Loucy (cell line): ENCODE measurements at regions not wholly inside any gene's neighbourhood (a gene's known extent, or its start where the extent isn't known, plus 50 kb on each side); places are given as distances from the start of the nearest gene placed in this dataset.

ENCODE experiments used
- H2AFZ ChIP-seq: fragments of 200-600 bp; sonication (generic); 2 replicates; pipeline ENCODE4 v1.6.0; 2016; ENCODE audit warnings: antibody characterized with exemption, mild to moderate bottlenecking, low read length, moderate library complexity
- H3F3A ChIP-seq: fragments of 200-600 bp; 2 replicates; pipeline ENCODE4 v1.6.0; 2016; ENCODE audit warnings: antibody characterized with exemption, low read depth, mild to moderate bottlenecking
- H3K27me3 ChIP-seq: fragments of 200-600 bp; sonication (generic); 2 replicates; pipeline ENCODE4 v1.6.1; 2014; ENCODE audit warnings: low read length, mild to moderate bottlenecking; ENCODE audit not compliant: insufficient read depth, poor library complexity, severe bottlenecking
- H3K36me3 ChIP-seq: fragments of 200-600 bp; sonication (generic); 2 replicates; pipeline ENCODE4 v1.6.1; 2016; ENCODE audit warnings: low read length; ENCODE audit not compliant: insufficient read depth
- H3K4me1 ChIP-seq: fragments of 200-600 bp; sonication (generic); 2 replicates; pipeline ENCODE4 v1.5.1; 2014; ENCODE audit warnings: low read length, mild to moderate bottlenecking; ENCODE audit not compliant: insufficient read depth, poor library complexity, severe bottlenecking
- H3K4me2 ChIP-seq: fragments of 200-600 bp; sonication (generic); 2 replicates; pipeline ENCODE4 v1.6.0; 2014; ENCODE audit warnings: antibody characterized with exemption, low read length, low read depth, mild to moderate bottlenecking; ENCODE audit not compliant: poor library complexity, severe bottlenecking
- H3K4me3 ChIP-seq: fragments of 200-600 bp; sonication (generic); 2 replicates; pipeline ENCODE4 v1.5.1; 2014; ENCODE audit warnings: low read length, mild to moderate bottlenecking, mixed read lengths; ENCODE audit not compliant: poor library complexity, severe bottlenecking
- H3K79me2 ChIP-seq: fragments of 200-600 bp; sonication (generic); 2 replicates; pipeline ENCODE4 v1.6.1; 2014; ENCODE audit warnings: low read length; ENCODE audit not compliant: insufficient read depth
- H3K9ac ChIP-seq: fragments of 200-600 bp; sonication (generic); 2 replicates; pipeline ENCODE4 v1.6.0; 2014; ENCODE audit warnings: mild to moderate bottlenecking, low read depth, low read length, moderate library complexity; ENCODE audit not compliant: poor library complexity, severe bottlenecking
- H3K9me2 ChIP-seq: fragments of 200-600 bp; sonication (generic); replicated peaks from 2 replicates; pipeline ENCODE4 v1.6.1; 2016; ENCODE audit warnings: low read depth, low read length, mixed read lengths
- H3K9me3 ChIP-seq: fragments of 200-600 bp; sonication (generic); 2 replicates; pipeline ENCODE4 v1.6.1; 2014; ENCODE audit warnings: mild to moderate bottlenecking, antibody characterized with exemption, low read length, low read depth; ENCODE audit not compliant: insufficient read depth
- H4K20me1 ChIP-seq: fragments of 200-600 bp; sonication (generic); 2 replicates; pipeline ENCODE4 v1.6.0; 2014; ENCODE audit warnings: antibody characterized with exemption, low read length, mild to moderate bottlenecking; ENCODE audit not compliant: insufficient read depth, poor library complexity, severe bottlenecking
- EZH2phosphoT487 ChIP-seq: fragments of 200-600 bp; IDR thresholded peaks from 2 replicates; pipeline ENCODE4 v1.6.1; 2018; ENCODE audit warnings: antibody characterized with exemption, mild to moderate bottlenecking, moderate library complexity, borderline replicate concordance
- TF ChIP-seq, protein P1 (sequence below): fragments of 200-600 bp; sonication (generic); conservative IDR thresholded peaks from 2 replicates; pipeline ENCODE4 v1.5.1; 2014; ENCODE audit warnings: mild to moderate bottlenecking, antibody characterized with exemption, low read length

DNA sequence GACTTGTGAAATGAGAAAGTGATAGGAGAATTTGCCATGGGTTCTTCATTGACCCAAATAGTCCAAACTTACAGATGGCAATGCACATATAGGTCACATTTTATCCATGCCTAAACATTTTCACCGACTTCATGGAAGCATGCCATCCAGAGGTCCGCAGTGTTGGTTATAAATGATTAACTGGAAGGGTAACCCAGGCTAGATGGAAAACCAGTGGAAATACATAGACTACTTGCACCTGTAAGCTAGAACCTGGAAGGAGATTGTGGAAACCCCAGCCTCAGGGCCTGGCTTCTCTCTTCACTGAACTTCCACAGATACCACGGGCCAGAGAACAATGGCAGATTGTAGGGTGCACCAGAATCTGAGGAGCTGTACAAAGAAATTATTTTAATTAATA, 103.8 kb upstream of the SYNDIG1 start:
- H2AFZ ChIP-seq, result no peak overlapping the region
- TF ChIP-seq EZH2phosphoT487, result no peak
- TF ChIP-seq, protein P1, sequence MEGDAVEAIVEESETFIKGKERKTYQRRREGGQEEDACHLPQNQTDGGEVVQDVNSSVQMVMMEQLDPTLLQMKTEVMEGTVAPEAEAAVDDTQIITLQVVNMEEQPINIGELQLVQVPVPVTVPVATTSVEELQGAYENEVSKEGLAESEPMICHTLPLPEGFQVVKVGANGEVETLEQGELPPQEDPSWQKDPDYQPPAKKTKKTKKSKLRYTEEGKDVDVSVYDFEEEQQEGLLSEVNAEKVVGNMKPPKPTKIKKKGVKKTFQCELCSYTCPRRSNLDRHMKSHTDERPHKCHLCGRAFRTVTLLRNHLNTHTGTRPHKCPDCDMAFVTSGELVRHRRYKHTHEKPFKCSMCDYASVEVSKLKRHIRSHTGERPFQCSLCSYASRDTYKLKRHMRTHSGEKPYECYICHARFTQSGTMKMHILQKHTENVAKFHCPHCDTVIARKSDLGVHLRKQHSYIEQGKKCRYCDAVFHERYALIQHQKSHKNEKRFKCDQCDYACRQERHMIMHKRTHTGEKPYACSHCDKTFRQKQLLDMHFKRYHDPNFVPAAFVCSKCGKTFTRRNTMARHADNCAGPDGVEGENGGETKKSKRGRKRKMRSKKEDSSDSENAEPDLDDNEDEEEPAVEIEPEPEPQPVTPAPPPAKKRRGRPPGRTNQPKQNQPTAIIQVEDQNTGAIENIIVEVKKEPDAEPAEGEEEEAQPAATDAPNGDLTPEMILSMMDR, result no peak
- H4K20me1 ChIP-seq, result no peaks in the 10 kb centered on the region
- H3K4me3 ChIP-seq, result no peak overlapping the region
- no peaks in the 10 kb centered on the region for H3F3A ChIP-seq
- H3K9me2 ChIP-seq, result no peaks in the 10 kb centered on the region
- H3K27me3 ChIP-seq, result no peaks in the 10 kb centered on the region
- H3K36me3 ChIP-seq, result no peaks in the 10 kb centered on the region
- H3K9me3 ChIP-seq, result no peaks in the 10 kb centered on the region; the same call in 1 of the 2 replicates
- no peak overlapping the region for H3K9ac ChIP-seq
- no peak overlapping the region for H3K4me2 ChIP-seq
- H3K4me1 ChIP-seq, result no peaks in the 10 kb centered on the region
- H3K79me2 ChIP-seq, result no peaks in the 10 kb centered on the region

DNA sequence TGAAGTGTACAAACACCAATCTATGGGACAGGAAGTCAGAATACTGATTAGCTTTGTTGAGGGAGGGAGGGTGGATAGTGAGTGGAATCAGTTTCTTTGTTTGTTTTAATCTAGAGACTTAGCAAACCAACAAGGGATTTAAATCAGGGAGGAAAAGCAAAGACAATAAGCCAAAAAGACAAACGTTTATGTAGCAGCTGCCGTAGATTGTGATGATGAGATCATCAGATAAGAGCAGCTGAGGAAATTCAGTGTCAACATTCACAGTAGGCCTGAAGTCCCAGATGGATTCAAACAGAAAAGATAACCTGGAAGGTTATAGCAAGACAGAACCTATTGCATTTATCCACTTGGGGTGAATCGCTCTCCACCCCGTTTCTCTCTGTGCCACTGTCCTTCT, 104.9 kb upstream of the SYNDIG1 start:
- no peak overlapping the region for H3K9ac ChIP-seq
- no peaks in the 10 kb centered on the region; the same call in 1 of the 2 replicates for H3K9me3 ChIP-seq
- no peak for TF ChIP-seq EZH2phosphoT487
- TF ChIP-seq, protein P1, result no peak
- H3F3A ChIP-seq, result no peaks in the 10 kb centered on the region
- no peaks in the 10 kb centered on the region for H3K79me2 ChIP-seq
- no peaks in the 10 kb centered on the region for H3K27me3 ChIP-seq
- no peaks in the 10 kb centered on the region for H4K20me1 ChIP-seq
- H3K36me3 ChIP-seq, result no peaks in the 10 kb centered on the region
- no peak overlapping the region for H2AFZ ChIP-seq
- no peak overlapping the region for H3K4me2 ChIP-seq
- no peaks in the 10 kb centered on the region for H3K9me2 ChIP-seq
- H3K4me3 ChIP-seq, result no peak overlapping the region
- H3K4me1 ChIP-seq, result no peaks in the 10 kb centered on the region

DNA sequence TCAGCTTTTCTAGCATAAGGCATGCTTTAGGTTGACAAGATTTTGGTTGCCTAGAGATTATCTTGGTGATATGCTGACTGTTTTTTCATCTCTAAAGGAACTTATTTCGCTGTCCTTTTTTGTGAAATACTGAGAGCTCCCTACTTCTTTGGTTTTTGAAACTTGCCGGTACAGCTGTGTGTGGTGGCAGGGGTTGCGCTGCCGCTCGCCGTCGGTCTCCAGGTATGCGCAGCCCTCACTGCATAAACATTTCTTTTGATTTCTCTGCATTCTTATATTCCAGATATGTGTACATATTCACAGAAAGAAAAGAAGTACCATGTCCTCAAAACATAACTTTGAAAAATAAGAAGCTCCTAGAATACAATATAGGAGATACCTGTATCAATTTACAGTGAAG, 106.4 kb upstream of the SYNDIG1 start:
- Histone ChIP-seq H3K4me2 (no peak overlapping the region), H2AFZ (no peak overlapping the region), H4K20me1 (no peaks in the 10 kb centered on the region), H3K36me3 (no peaks in the 10 kb centered on the region), H3K9me3 (no peaks in the 10 kb centered on the region; the same call in 1 of the 2 replicates), H3K27me3 (no peaks in the 10 kb centered on the region), H3K4me1 (no peaks in the 10 kb centered on the region), H3K4me3 (no peak overlapping the region), H3K9me2 (no peaks in the 10 kb centered on the region), H3K9ac (no peak overlapping the region), H3F3A (no peaks in the 10 kb centered on the region), H3K79me2 (no peaks in the 10 kb centered on the region)
- TF ChIP-seq, protein P1, result no peak
- no peak for TF ChIP-seq EZH2phosphoT487
